ENCODE measurements at regions not wholly inside any gene's neighbourhood (a gene's known extent, or its start where the extent isn't known, plus 50 kb on each side); places are given as distances from the start of the nearest gene placed in this dataset.

- no peak overlapping the region for H3K4me3 ChIP-seq (replicated peaks; ENCODE audit: low read depth, low read length)
- no peak for DNase-seq (ENCODE audit: low read depth)
- TF ChIP-seq, protein P1, sequence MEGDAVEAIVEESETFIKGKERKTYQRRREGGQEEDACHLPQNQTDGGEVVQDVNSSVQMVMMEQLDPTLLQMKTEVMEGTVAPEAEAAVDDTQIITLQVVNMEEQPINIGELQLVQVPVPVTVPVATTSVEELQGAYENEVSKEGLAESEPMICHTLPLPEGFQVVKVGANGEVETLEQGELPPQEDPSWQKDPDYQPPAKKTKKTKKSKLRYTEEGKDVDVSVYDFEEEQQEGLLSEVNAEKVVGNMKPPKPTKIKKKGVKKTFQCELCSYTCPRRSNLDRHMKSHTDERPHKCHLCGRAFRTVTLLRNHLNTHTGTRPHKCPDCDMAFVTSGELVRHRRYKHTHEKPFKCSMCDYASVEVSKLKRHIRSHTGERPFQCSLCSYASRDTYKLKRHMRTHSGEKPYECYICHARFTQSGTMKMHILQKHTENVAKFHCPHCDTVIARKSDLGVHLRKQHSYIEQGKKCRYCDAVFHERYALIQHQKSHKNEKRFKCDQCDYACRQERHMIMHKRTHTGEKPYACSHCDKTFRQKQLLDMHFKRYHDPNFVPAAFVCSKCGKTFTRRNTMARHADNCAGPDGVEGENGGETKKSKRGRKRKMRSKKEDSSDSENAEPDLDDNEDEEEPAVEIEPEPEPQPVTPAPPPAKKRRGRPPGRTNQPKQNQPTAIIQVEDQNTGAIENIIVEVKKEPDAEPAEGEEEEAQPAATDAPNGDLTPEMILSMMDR (IDR thresholded peaks at IDR 0.05; ENCODE audit: low read length, missing control alignments), result no peak
Measured at GRCh38 chr15:97091093-97091492, 760.6 kb downstream of the NR2F2 start.

GRCh38 chr15:97092656-97093055 lies 762.2 kb downstream of the NR2F2 start:
- H3K4me3 ChIP-seq (replicated peaks; ENCODE audit: low read depth, low read length), result no peak overlapping the region
- no peak for DNase-seq (ENCODE audit: low read depth)
- TF ChIP-seq, protein P1 (IDR thresholded peaks at IDR 0.05; ENCODE audit: low read length, missing control alignments), result no peak

GRCh38 chr15:97096303-97096835 lies 765.9 kb downstream of the NR2F2 start:
- H3K4me3 ChIP-seq (replicated peaks; ENCODE audit: low read depth, low read length), result no peak overlapping the region
- no peak for DNase-seq (ENCODE audit: low read depth)
- TF ChIP-seq, protein P1 (IDR thresholded peaks at IDR 0.05; ENCODE audit: low read length, missing control alignments), result no peak

DNA sequence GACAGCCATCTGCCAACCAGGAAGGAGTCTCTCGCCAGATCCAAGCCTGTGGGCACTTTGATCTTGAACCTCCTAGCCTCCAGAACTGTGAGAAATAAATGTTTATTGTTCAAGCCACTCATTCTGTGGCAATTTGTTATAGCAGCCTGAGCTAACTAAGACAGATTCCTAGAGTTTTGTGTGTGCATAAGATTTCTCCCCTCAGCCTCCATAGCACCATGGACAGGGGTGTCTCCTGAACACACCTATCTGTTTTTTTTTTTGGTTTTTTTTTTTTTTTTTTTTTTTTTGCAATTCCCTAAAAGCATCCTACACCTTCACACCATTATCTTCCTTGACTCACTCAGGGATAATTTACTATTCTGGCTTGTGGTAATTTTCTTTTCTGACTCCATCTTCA lies 768.5 kb downstream of the NR2F2 start:
- no peak overlapping the region for H3K4me3 ChIP-seq (replicated peaks; ENCODE audit: low read depth, low read length)
- TF ChIP-seq, protein P1 (IDR thresholded peaks at IDR 0.05; ENCODE audit: low read length, missing control alignments), result no peak
- no peak for DNase-seq (ENCODE audit: low read depth)

DNA sequence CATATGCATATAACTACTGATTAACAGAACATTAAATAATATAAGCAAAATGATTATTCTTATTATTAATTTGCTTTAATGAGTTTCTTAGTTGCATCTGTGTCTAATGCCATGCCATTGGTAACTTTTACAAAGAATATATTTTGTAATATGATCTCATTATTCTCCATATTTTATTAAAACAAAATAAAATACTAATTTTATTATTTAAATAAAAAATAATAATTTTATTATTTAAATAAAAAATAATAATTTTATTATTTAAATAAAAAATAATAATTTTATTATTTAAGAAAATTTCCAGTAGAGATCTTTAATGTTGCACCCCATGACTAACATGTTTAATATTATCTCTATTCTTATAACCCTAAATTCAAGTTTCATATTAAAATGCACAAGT lies 771.1 kb downstream of the NR2F2 start:
- no peak for DNase-seq (ENCODE audit: low read depth)
- no peak overlapping the region for H3K4me3 ChIP-seq (replicated peaks; ENCODE audit: low read depth, low read length)
- TF ChIP-seq, protein P1 (IDR thresholded peaks at IDR 0.05; ENCODE audit: low read length, missing control alignments), result no peak

DNA sequence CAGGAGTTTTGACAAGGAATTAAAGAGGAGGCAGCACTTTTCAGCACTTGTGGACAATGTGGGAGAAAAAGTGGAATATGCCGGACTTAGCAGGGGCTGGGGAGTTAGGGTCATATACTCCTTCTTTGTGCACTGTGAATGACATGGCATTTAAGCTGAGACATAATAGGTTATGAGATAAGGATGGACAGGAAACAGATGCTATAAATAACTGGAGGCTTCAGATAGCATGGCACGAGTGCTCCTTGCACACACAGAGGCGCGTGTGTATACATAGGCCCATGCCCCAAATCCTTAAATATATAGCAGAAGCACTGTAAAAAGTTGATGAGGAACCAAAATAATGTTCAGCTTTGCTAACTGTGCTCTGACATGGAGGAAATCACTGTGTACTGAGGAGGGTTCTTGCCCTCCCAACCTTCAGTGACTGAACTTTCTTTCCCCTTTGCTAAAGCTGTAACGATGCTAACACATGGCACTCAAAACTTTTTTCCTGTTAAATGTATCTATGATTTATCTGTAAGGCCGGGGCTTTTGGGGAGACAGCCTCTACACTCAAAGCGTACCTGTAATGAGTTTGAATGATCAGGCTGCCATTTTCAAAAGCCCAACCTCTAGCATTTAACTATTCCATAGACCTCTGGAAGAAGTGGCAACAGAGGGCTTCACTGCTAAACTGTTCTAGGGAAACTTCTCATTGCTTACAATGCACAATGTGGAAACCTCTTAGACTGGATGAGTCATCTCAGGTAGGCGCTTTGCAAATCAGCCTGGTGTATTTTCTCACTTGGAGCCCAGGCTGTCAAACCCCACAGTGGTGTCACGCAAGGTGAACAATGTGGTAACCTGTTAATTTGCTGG lies 784.6 kb downstream of the NR2F2 start:
- H3K4me3 ChIP-seq (replicated peaks; ENCODE audit: low read depth, low read length), result no peak overlapping the region
- DNase-seq (ENCODE audit: low read depth), result no peak
- TF ChIP-seq, protein P1 (IDR thresholded peaks at IDR 0.05; ENCODE audit: low read length, missing control alignments), result no peak

DNA sequence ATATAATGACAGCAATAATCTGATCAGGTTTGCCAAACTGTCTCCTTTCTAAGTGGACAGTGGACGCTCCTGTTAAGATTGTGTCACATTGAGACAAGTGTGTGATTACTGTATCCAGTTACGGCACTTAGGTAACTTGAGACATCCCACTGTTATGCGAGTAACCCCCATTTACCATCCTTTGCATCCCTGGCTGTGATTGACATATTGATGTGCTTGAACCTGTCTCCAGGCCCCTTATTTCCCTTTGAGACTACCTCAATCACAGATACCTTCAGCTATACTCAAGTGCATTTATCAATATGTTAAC lies 785.2 kb downstream of the NR2F2 start:
- H3K4me3 ChIP-seq (replicated peaks; ENCODE audit: low read depth, low read length), result no peak overlapping the region
- DNase-seq (ENCODE audit: low read depth), result no peak
- TF ChIP-seq, protein P1 (IDR thresholded peaks at IDR 0.05; ENCODE audit: low read length, missing control alignments), result no peak

Data from fibroblast of pulmonary artery (primary cell).